H9 (cell line): ENCODE measurements at regions not wholly inside any gene's neighbourhood (a gene's known extent, or its start where the extent isn't known, plus 50 kb on each side); places are given as distances from the start of the nearest gene placed in this dataset.

Source experiments
- DNase-seq: peaks from one replicate; pipeline ENCODE4 v3.0.0-alpha.2; 2017
- H2AFZ ChIP-seq: one replicate; pipeline ENCODE4 v1.6.1; 2013; ENCODE audit warnings: mild to moderate bottlenecking, low read length, control low read depth, moderate library complexity
- H2AK5ac ChIP-seq: 2 replicates; pipeline ENCODE4 v1.6.1; 2013; ENCODE audit warnings: low read length, control low read depth, mixed read lengths; ENCODE audit not compliant: insufficient read length
- H2BK120ac ChIP-seq: one replicate; pipeline ENCODE4 v1.6.1; 2013; ENCODE audit warnings: low read depth, mild to moderate bottlenecking, low read length, control low read depth, inconsistent platforms; ENCODE audit not compliant: poor library complexity, severe bottlenecking
- H2BK12ac ChIP-seq: 2 replicates; pipeline ENCODE4 v1.6.1; 2013; ENCODE audit warnings: low read length, control low read depth, mixed read lengths, low read depth; ENCODE audit not compliant: insufficient read length
- H2BK15ac ChIP-seq: 2 replicates; pipeline ENCODE4 v1.6.1; 2013; ENCODE audit warnings: low read depth, low read length, control low read depth
- H2BK20ac ChIP-seq: one replicate; pipeline ENCODE4 v1.6.1; 2013; ENCODE audit warnings: low read depth, mild to moderate bottlenecking, low read length, control low read depth, inconsistent platforms; ENCODE audit not compliant: poor library complexity, severe bottlenecking
- H2BK5ac ChIP-seq: 2 replicates; pipeline ENCODE4 v1.6.1; 2013; ENCODE audit warnings: low read length, control low read depth, mixed read lengths; ENCODE audit not compliant: insufficient read length
- H3K14ac ChIP-seq: 2 replicates; pipeline ENCODE4 v1.6.1; 2013; ENCODE audit warnings: low read length, control low read depth; ENCODE audit not compliant: insufficient read depth
- H3K18ac ChIP-seq: 2 replicates; pipeline ENCODE4 v1.6.1; 2013; ENCODE audit warnings: low read depth, mild to moderate bottlenecking, mixed read lengths, low read length, control low read depth; ENCODE audit not compliant: insufficient read length
- H3K23ac ChIP-seq: 2 replicates; pipeline ENCODE4 v1.6.1; 2013; ENCODE audit warnings: low read length, control low read depth, mixed read lengths, low read depth; ENCODE audit not compliant: insufficient read length
- H3K23me2 ChIP-seq: 2 replicates; pipeline ENCODE4 v1.6.1; 2013; ENCODE audit warnings: low read depth, mild to moderate bottlenecking, mixed read lengths, low read length, control low read depth; ENCODE audit not compliant: insufficient read length, poor library complexity, severe bottlenecking
- H3K27ac ChIP-seq: 2 replicates; pipeline ENCODE4 v1.5.1; 2013; ENCODE audit warnings: low read length, control low read depth, mixed read lengths, low read depth; ENCODE audit not compliant: insufficient read length
- H3K27me3 ChIP-seq: 2 replicates; pipeline ENCODE4 v1.6.1; 2013; ENCODE audit warnings: low read length, control low read depth, inconsistent platforms; ENCODE audit not compliant: insufficient read depth
- H3K4ac ChIP-seq: 2 replicates; pipeline ENCODE4 v1.6.1; 2013; ENCODE audit warnings: low read depth, mild to moderate bottlenecking, control low read depth, inconsistent platforms, low read length, moderate library complexity
- H3K4me1 ChIP-seq: 2 replicates; pipeline ENCODE4 v1.6.1; 2013; ENCODE audit warnings: low read length, control low read depth, inconsistent platforms; ENCODE audit not compliant: insufficient read depth
- H3K4me2 ChIP-seq: 2 replicates; pipeline ENCODE4 v1.6.1; 2013; ENCODE audit warnings: low read length, control low read depth, mixed read lengths; ENCODE audit not compliant: insufficient read length, insufficient read depth
- H3K56ac ChIP-seq: 2 replicates; pipeline ENCODE4 v1.6.1; 2013; ENCODE audit warnings: low read depth, mild to moderate bottlenecking, mixed read lengths, low read length, control low read depth; ENCODE audit not compliant: insufficient read length
- H3K79me1 ChIP-seq: 2 replicates; pipeline ENCODE4 v1.6.1; 2013; ENCODE audit warnings: low read depth, mild to moderate bottlenecking, moderate library complexity, low read length, control low read depth, inconsistent platforms; ENCODE audit not compliant: insufficient read depth, poor library complexity, severe bottlenecking
- H3K79me2 ChIP-seq: 2 replicates; pipeline ENCODE4 v1.6.1; 2013; ENCODE audit warnings: low read length, control low read depth, inconsistent platforms; ENCODE audit not compliant: insufficient read depth
- H3K9ac ChIP-seq: 2 replicates; pipeline ENCODE4 v1.6.1; 2013; ENCODE audit warnings: low read length, control low read depth, mixed read lengths; ENCODE audit not compliant: insufficient read length; ENCODE audit errors: extremely low read depth
- H3K9me3 ChIP-seq: one replicate; pipeline ENCODE4 v1.6.1; 2013; ENCODE audit warnings: low read depth, low read length, inconsistent platforms; ENCODE audit not compliant: control insufficient read depth
- H3T11ph ChIP-seq: one replicate; pipeline ENCODE4 v1.6.1; 2013; ENCODE audit warnings: mild to moderate bottlenecking, low read length, control low read depth, inconsistent platforms
- H4K20me1 ChIP-seq: one replicate; pipeline ENCODE4 v1.6.1; 2013; ENCODE audit not compliant: control insufficient read depth, insufficient read length, insufficient read depth
- H4K5ac ChIP-seq: 2 replicates; pipeline ENCODE4 v1.6.1; 2013; ENCODE audit warnings: low read depth, mild to moderate bottlenecking, mixed read lengths, low read length, control low read depth; ENCODE audit not compliant: insufficient read length
- H4K8ac ChIP-seq: replicated peaks from 2 replicates; pipeline ENCODE4 v1.6.1; 2013; ENCODE audit warnings: low read length, control low read depth, mixed read lengths, low read depth; ENCODE audit not compliant: insufficient read length
- H4K91ac ChIP-seq: 2 replicates; pipeline ENCODE4 v1.6.1; 2013; ENCODE audit warnings: low read depth, mild to moderate bottlenecking, moderate library complexity, mixed read lengths, low read length, control low read depth; ENCODE audit not compliant: insufficient read length
- H3K27ac Mint-ChIP-seq, 3 experiments: 2 replicates in 2 of 3; 3 replicates in 1 of 3; pipeline ENCODE4 v1.8.0; 2020 to 2021; ENCODE audit warnings: mixed read lengths in 3 of 3, mild to moderate bottlenecking in 1 of 3, moderate library complexity in 1 of 3
- H3K27me3 Mint-ChIP-seq: 2 replicates; pipeline ENCODE4 v1.8.0; 2021; ENCODE audit warnings: low read depth, mild to moderate bottlenecking, moderate library complexity, mixed read lengths
- H3K36me3 Mint-ChIP-seq, 3 experiments: 2 replicates in 2 of 3; 3 replicates in 1 of 3; pipeline ENCODE4 v1.8.0; 2020 to 2021; ENCODE audit warnings: low read depth in 3 of 3, mixed read lengths in 3 of 3; ENCODE audit not compliant: insufficient read depth in 1 of 3
- H3K4me1 Mint-ChIP-seq, 2 experiments: 2 replicates each; pipeline ENCODE4 v1.8.0; 2020; ENCODE audit warnings: mixed read lengths in 2 of 2
- H3K4me3 Mint-ChIP-seq, 2 experiments: 2 replicates in 1 of 2; 3 replicates in 1 of 2; pipeline ENCODE4 v1.8.0; 2020 to 2021; ENCODE audit warnings: mild to moderate bottlenecking in 2 of 2, mixed read lengths in 2 of 2, moderate library complexity in 1 of 2
- H3K9me3 Mint-ChIP-seq, 2 experiments: 2 replicates in 1 of 2; 3 replicates in 1 of 2; pipeline ENCODE4 v1.8.0; 2020; ENCODE audit warnings: mild to moderate bottlenecking in 2 of 2, mixed read lengths in 2 of 2, moderate library complexity in 1 of 2
- TF ChIP-seq, protein P1 (sequence below): fragments of 200-600 bp; sonication (generic); conservative IDR thresholded peaks from 3 replicates; pipeline ENCODE4 v1.8.0; 2021; ENCODE audit warnings: antibody characterized with exemption, mild to moderate bottlenecking

DNA sequence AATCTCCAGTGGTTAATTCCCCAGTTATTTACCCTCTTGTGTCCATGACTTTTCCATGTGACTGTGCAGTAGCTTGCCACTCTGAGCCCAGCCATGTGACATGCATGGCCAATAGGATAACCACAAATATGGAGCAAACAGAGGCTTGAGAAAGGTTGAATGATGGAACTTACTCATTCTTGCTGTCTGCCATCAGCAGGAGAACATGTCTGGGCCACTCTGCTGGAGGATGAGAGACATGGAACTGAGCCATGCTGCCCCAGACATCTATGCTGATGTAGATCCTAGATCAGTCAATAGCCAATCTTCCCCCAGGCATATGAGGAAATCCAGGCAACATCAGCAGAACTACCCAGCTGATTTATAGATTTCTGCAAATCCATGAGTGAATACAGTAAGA, 992.3 kb upstream of the FANCL start:
- H2BK20ac ChIP-seq, result no peak overlapping the region
- H4K91ac ChIP-seq, result no peak overlapping the region
- no peak overlapping the region for H2BK12ac ChIP-seq
- H2BK15ac ChIP-seq, result no peak overlapping the region
- H3K4me2 ChIP-seq, result no peak overlapping the region
- DNase-seq, result no peak
- TF ChIP-seq, protein P1, sequence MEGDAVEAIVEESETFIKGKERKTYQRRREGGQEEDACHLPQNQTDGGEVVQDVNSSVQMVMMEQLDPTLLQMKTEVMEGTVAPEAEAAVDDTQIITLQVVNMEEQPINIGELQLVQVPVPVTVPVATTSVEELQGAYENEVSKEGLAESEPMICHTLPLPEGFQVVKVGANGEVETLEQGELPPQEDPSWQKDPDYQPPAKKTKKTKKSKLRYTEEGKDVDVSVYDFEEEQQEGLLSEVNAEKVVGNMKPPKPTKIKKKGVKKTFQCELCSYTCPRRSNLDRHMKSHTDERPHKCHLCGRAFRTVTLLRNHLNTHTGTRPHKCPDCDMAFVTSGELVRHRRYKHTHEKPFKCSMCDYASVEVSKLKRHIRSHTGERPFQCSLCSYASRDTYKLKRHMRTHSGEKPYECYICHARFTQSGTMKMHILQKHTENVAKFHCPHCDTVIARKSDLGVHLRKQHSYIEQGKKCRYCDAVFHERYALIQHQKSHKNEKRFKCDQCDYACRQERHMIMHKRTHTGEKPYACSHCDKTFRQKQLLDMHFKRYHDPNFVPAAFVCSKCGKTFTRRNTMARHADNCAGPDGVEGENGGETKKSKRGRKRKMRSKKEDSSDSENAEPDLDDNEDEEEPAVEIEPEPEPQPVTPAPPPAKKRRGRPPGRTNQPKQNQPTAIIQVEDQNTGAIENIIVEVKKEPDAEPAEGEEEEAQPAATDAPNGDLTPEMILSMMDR, result no peak
- H3K27me3 ChIP-seq, result no peaks in the 10 kb centered on the region
- H3K9me3 ChIP-seq, result no peaks in the 10 kb centered on the region
- Mint-ChIP-seq H3K9me3 (no peaks in the 10 kb centered on the region), H3K4me3 (no peak overlapping the region), H3K27me3 (no peaks in the 10 kb centered on the region), H3K4me1 (peaks cover 0 to 6% of the 10 kb centered on the region in 2 experiments; a peak in 2 of 4 replicates), H3K27ac (no peak overlapping the region), H3K36me3 (no peaks in the 10 kb centered on the region)
- no peak overlapping the region for H3K56ac ChIP-seq
- no peak overlapping the region for H2AFZ ChIP-seq
- no peaks in the 10 kb centered on the region for H3K79me2 ChIP-seq
- no peak overlapping the region for H3K18ac ChIP-seq
- no peak overlapping the region for H3K27ac ChIP-seq
- no peaks in the 10 kb centered on the region for H3K23me2 ChIP-seq
- no peak overlapping the region for H3K9ac ChIP-seq
- no peak overlapping the region for H2BK5ac ChIP-seq
- H3T11ph ChIP-seq, result no peak overlapping the region
- no peak overlapping the region for H4K5ac ChIP-seq
- H2AK5ac ChIP-seq, result no peak overlapping the region
- H3K4me1 ChIP-seq, result no peaks in the 10 kb centered on the region
- no peak overlapping the region for H3K23ac ChIP-seq
- no peak overlapping the region for H4K8ac ChIP-seq
- no peak overlapping the region for H2BK120ac ChIP-seq
- no peak overlapping the region for H3K14ac ChIP-seq
- no peak overlapping the region for H3K4ac ChIP-seq
- no peaks in the 10 kb centered on the region for H3K79me1 ChIP-seq
- H4K20me1 ChIP-seq, result no peaks in the 10 kb centered on the region
